K562 (cell line): ENCODE measurements at regions not wholly inside any gene's neighbourhood (a gene's known extent, or its start where the extent isn't known, plus 50 kb on each side); places are given as distances from the start of the nearest gene placed in this dataset.

Source experiments
- ATAC-seq: fragments of 200-7000 bp; cut with Tn5 transposase; 3 replicates; pipeline ENCODE4 v1.9.1; 2020; ENCODE audit warnings: moderate library complexity
- BruUV-seq: library from RNA; stranded (reverse); fragments of 400-500 nt; replicated peaks from 2 replicates; lab custom pipeline; 2021; lab: Mats Ljungman, UMichigan
- CTCF ChIA-PET: fragments of 300-600 bp; formaldehyde crosslinking; extraction: SDS; loops from one replicate; lab custom pipeline; 2021; ENCODE audit warnings: low intra/inter-chr PET ratio; lab: Yijun Ruan, JAX
- POLR2A ChIA-PET: fragments of 300-600, 350-650 bp; sonication (Branson Sonifier 250); formaldehyde crosslinking; extraction: SDS; loops from one replicate; lab custom pipeline; 2021; ENCODE audit warnings: antibody characterized with exemption, inconsistent platforms; lab: Yijun Ruan, JAX
- DNase-seq, 4 experiments: peaks; one replicate each; pipeline versions ENCODE4 v3.0.0 to v3.0.0-alpha.2; 2011 to 2018; ENCODE audit warnings: low spot score in 3 of 4, mixed read lengths in 3 of 4; ENCODE audit errors: extremely low read depth in 1 of 4
- FAIRE-seq: peaks from 2 replicates; lab custom pipeline; 2011; peaks lifted over from hg19 to GRCh38; lab: Jason Lieb, UNC
- H2AFZ ChIP-seq: 2 replicates; pipeline ENCODE4 v1.6.0; 2011; ENCODE audit warnings: low read depth, low read length, control low read depth, inconsistent platforms
- H3K27ac ChIP-seq: fragments of 200-600 bp; 3 replicates; pipeline ENCODE4 v1.8.0; 2011; ENCODE audit warnings: low read depth, mild to moderate bottlenecking, control low read depth, inconsistent platforms, low read length, moderate library complexity, mixed read lengths; ENCODE audit errors: extremely low read depth
- H3K27me3 ChIP-seq, 2 experiments: fragments of 300-600 bp in 1 of 2; 2 replicates in 1 of 2; 3 replicates in 1 of 2; pipeline versions ENCODE4 v1.6.0 to v1.8.0; 2011; ENCODE audit warnings: inconsistent platforms in 2 of 2, low read length in 2 of 2, mild to moderate bottlenecking in 1 of 2, mixed read lengths in 1 of 2, moderate library complexity in 1 of 2; ENCODE audit not compliant: control insufficient read depth in 2 of 2, insufficient read depth in 2 of 2
- H3K36me3 ChIP-seq: fragments of 300-600 bp; 3 replicates; pipeline ENCODE4 v1.8.0; 2011; ENCODE audit warnings: mild to moderate bottlenecking, low read length, inconsistent platforms; ENCODE audit not compliant: control insufficient read depth, insufficient read depth
- H3K4me1 ChIP-seq, 2 experiments: fragments of 200-600 bp in 1 of 2; replicated peaks in 1 of 2; 2 replicates in 1 of 2; 3 replicates in 1 of 2; pipeline versions ENCODE4 v1.5.1 to v1.8.0; 2011; ENCODE audit warnings: inconsistent platforms in 2 of 2, low read length in 2 of 2, mild to moderate bottlenecking in 1 of 2, mixed read lengths in 1 of 2, moderate library complexity in 1 of 2; ENCODE audit not compliant: control insufficient read depth in 2 of 2, insufficient read depth in 2 of 2
- H3K4me2 ChIP-seq: 2 replicates; pipeline ENCODE4 v1.6.1; 2011; ENCODE audit warnings: low read length, control low read depth, inconsistent platforms, mixed read lengths; ENCODE audit not compliant: insufficient read depth
- H3K4me3 ChIP-seq: fragments of 200-600 bp; sonication (generic), shearing (Covaris generic); 2 replicates; pipeline ENCODE4 v1.5.1; 2016; ENCODE audit warnings: control low read depth, inconsistent platforms
- H3K79me2 ChIP-seq: fragments of 200-600 bp; 3 replicates; pipeline ENCODE4 v1.8.0; 2011; ENCODE audit warnings: low read length, inconsistent platforms; ENCODE audit not compliant: control insufficient read depth, insufficient read depth
- H3K9ac ChIP-seq, 2 experiments: 2 replicates each; pipeline versions ENCODE4 v1.6.0 to v1.6.1; 2011; ENCODE audit warnings: low read depth in 2 of 2, low read length in 2 of 2, control low read depth in 1 of 2, inconsistent platforms in 1 of 2, mild to moderate bottlenecking in 1 of 2, mixed read lengths in 1 of 2; ENCODE audit not compliant: insufficient read depth in 1 of 2
- H3K9me1 ChIP-seq: one replicate; pipeline ENCODE4 v1.6.0; 2011; ENCODE audit warnings: inconsistent platforms, mild to moderate bottlenecking, low read length, moderate library complexity; ENCODE audit not compliant: control insufficient read depth, insufficient read depth
- H3K9me3 ChIP-seq: replicated peaks from 2 replicates; pipeline ENCODE4 v1.5.1; 2011; ENCODE audit warnings: low read depth, low read length, inconsistent platforms; ENCODE audit not compliant: control insufficient read depth, insufficient read depth
- H4K20me1 ChIP-seq: replicated peaks from 2 replicates; pipeline ENCODE4 v1.6.1; 2011; ENCODE audit warnings: low read length, inconsistent platforms, mixed read lengths; ENCODE audit not compliant: control insufficient read depth, insufficient read depth
- CREB3L1 ChIP-seq: fragments of 450-650 bp; IDR thresholded peaks from 2 replicates; pipeline ENCODE4 v1.6.1; 2014; ENCODE audit warnings: low read depth, mild to moderate bottlenecking, moderate library complexity, borderline replicate concordance
- CUX1 ChIP-seq: fragments of 200-800 bp; sonication (Bioruptor generic); IDR thresholded peaks from 2 replicates; pipeline ENCODE4 v1.6.1; 2016; ENCODE audit warnings: missing genetic modification characterization, missing compliant biosample characterization
- ESRRA ChIP-seq: fragments of 450-650 bp; IDR thresholded peaks from 2 replicates; pipeline ENCODE4 v1.6.1; 2014; ENCODE audit warnings: low read depth, mild to moderate bottlenecking, moderate library complexity, borderline replicate concordance
- ETV1 ChIP-seq: fragments of 450-650 bp; conservative IDR thresholded peaks from 2 replicates; pipeline ENCODE4 v1.6.1; 2016; ENCODE audit warnings: missing genetic modification characterization, control low read depth, low read depth, missing compliant biosample characterization
- KDM4B ChIP-seq, 2 experiments: fragments of 450-650 bp in 1 of 2; sonication (generic) in 1 of 2; IDR thresholded peaks; 2 replicates each; pipeline ENCODE4 v1.6.1; 2016 to 2017; ENCODE audit warnings: borderline replicate concordance in 2 of 2, antibody characterized with exemption in 1 of 2, low read depth in 1 of 2, mild to moderate bottlenecking in 1 of 2
- RBM25 ChIP-seq: fragments of 200-400 bp; formaldehyde crosslinking; IDR thresholded peaks from 2 replicates; pipeline ENCODE4 v1.6.1; 2018; ENCODE audit warnings: low read length, low read depth, moderate library complexity; ENCODE audit not compliant: severe bottlenecking
- SMAD4 ChIP-seq: fragments of 250-450 bp; sonication (Bioruptor Pico); conservative IDR thresholded peaks from 2 replicates; pipeline ENCODE4 v1.8.0; 2021; ENCODE audit warnings: inconsistent platforms, mild to moderate bottlenecking, moderate library complexity
- SMARCB1 ChIP-seq: IDR thresholded peaks from 2 replicates; pipeline ENCODE4 v1.6.1; 2011; ENCODE audit warnings: improper control_type of control experiment, low read depth; ENCODE audit not compliant: insufficient read length
- SREBF2 ChIP-seq: sonication (generic); formaldehyde crosslinking; IDR thresholded peaks from 2 replicates; pipeline ENCODE4 v1.4.0; 2020; ENCODE audit warnings: mild to moderate bottlenecking, missing genetic modification reagents
- ZNF282 ChIP-seq: sonication (generic); formaldehyde crosslinking; IDR thresholded peaks from 2 replicates; pipeline ENCODE4 v1.8.1; 2023; ENCODE audit warnings: missing genetic modification reagents
- ZNF507 ChIP-seq: conservative IDR thresholded peaks from 2 replicates; pipeline ENCODE4 v1.6.1; 2017; ENCODE audit warnings: missing genetic modification characterization, missing compliant biosample characterization
- ZNF717 ChIP-seq: fragments of 250-450 bp; sonication (Bioruptor Pico); IDR thresholded peaks from 2 replicates; pipeline ENCODE4 v1.5.0; 2021
- WGBS: fragments of 100-300 bp; shearing (Covaris generic); methylation state at CpG from one replicate; pipeline ENCODE4 v1.1.6; 2016; ENCODE audit warnings: low coverage, mixed read lengths; ENCODE audit not compliant: insufficient coverage; ENCODE audit errors: missing lambda C conversion rate; 5-methylcytosine and 5-hydroxymethylcytosine counted together
- in situ Hi-C: fragments of 300-500 bp; cut with MboI; formaldehyde crosslinking; loops from 4 replicates; pipeline ENCODE4 v1.15.0; 2018; ENCODE audit warnings: inconsistent platforms, mixed read lengths
- intact Hi-C: fragments of 100-400 bp; cut with micrococcal nuclease; formaldehyde crosslinking; loops from 2 replicates; pipeline ENCODE4 v1.14.2; 2022
- TF ChIP-seq, protein P1 (sequence below): fragments of 250-450 bp; sonication (Bioruptor Pico); IDR thresholded peaks from 2 replicates; pipeline ENCODE4 v1.4.0; 2020; ENCODE audit warnings: mild to moderate bottlenecking, moderate library complexity

DNA sequence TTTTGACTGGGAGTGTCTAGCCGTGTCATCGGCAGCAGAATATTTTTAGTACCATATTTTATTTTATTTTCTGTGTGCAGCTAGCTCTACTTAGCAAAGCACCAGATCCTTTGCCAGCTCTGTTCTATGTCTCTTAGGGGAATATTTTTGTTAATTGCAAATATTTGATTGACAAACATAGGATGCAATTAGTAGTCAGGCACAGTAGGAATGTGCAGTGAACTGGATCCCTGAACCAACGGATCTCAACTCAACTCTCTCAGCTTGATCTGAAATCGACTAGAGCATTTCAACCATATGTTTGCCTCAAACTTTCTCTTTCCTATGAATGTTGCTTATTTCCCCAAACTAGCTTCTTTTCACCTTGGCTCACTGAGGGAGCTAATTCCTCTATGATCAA, 998.0 kb upstream of the FANCL start (continued):
- TF ChIP-seq KDM4B (IDR thresholded peaks at IDR 0.05; ENCODE audit: borderline replicate concordance in 2 of 2, low read depth in 1 of 2) (no peak), SREBF2 (no peak), ZNF717 (CRISPR knock-in tag) (no peak), CUX1 (no peak), SMARCB1 (no peak), ESRRA (no peak), SMAD4 (CRISPR knock-in tag) (no peak)

GRCh38 chr2:59237311-59237710, 996.2 kb upstream of the FANCL start:
- H3K9ac ChIP-seq, result no peak overlapping the region
- intact Hi-C loops (no loop called here), in situ Hi-C loops (no loop called here)
- ChIA-PET CTCF (no interaction called here), POLR2A (no interaction called here)
- H3K4me2 ChIP-seq, result no peak overlapping the region
- H3K4me3 ChIP-seq, result no peak overlapping the region
- no peak overlapping the region for H3K27ac ChIP-seq
- H3K4me1 ChIP-seq, result no peaks in the 10 kb centered on the region
- H3K9me3 ChIP-seq, result no peaks in the 10 kb centered on the region
- no peak overlapping the region for H2AFZ ChIP-seq
- DNase-seq, result no peak
- no peaks in the 10 kb centered on the region for H4K20me1 ChIP-seq
- ATAC-seq, result no peak
- BruUV-seq, result no TSS peak
- FAIRE-seq, result no peak
- no peaks in the 10 kb centered on the region for H3K27me3 ChIP-seq
- no peaks in the 10 kb centered on the region for H3K9me1 ChIP-seq
- no peaks in the 10 kb centered on the region for H3K36me3 ChIP-seq
- WGBS, result 5% methylated on average over 2 of the region's 2 CpGs
- H3K79me2 ChIP-seq, result no peaks in the 10 kb centered on the region
- no peak for TF ChIP-seq ZNF282 (CRISPR knock-in tag)
- TF ChIP-seq, protein P1, sequence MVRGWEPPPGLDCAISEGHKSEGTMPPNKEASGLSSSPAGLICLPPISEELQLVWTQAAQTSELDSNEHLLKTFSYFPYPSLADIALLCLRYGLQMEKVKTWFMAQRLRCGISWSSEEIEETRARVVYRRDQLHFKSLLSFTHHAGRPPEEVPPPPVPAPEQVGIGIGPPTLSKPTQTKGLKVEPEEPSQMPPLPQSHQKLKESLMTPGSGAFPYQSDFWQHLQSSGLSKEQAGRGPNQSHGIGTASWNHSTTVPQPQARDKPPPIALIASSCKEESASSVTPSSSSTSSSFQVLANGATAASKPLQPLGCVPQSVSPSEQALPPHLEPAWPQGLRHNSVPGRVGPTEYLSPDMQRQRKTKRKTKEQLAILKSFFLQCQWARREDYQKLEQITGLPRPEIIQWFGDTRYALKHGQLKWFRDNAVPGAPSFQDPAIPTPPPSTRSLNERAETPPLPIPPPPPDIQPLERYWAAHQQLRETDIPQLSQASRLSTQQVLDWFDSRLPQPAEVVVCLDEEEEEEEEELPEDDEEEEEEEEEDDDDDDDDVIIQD (CRISPR knock-in tag), result no peak
- no peak for TF ChIP-seq CREB3L1
- no peak for TF ChIP-seq RBM25
- no peak for TF ChIP-seq ZNF507 (tag)
- no peak for TF ChIP-seq ETV1 (tag)
